Hepatocyte (in vitro differentiated cells): ENCODE measurements at regions not wholly inside any gene's neighbourhood (a gene's known extent, or its start where the extent isn't known, plus 50 kb on each side); places are given as distances from the start of the nearest gene placed in this dataset.

Experiments
- CTCF ChIP-seq: fragments of 200-600 bp; sonication (generic); IDR thresholded peaks from 2 replicates; pipeline ENCODE4 v1.5.1; 2016; ENCODE audit warnings: antibody characterized with exemption, mild to moderate bottlenecking; ENCODE audit not compliant: poor library complexity
- EZH2 ChIP-seq: fragments of 200-600 bp; sonication (generic); IDR thresholded peaks from 2 replicates; pipeline ENCODE4 v1.6.1; 2016; ENCODE audit warnings: antibody characterized with exemption, mild to moderate bottlenecking, borderline replicate concordance

GRCh38 chr21:15233611-15234010 lies 168.8 kb upstream of the NRIP1 start:
- TF ChIP-seq CTCF (no peak), EZH2 (no peak)
